Loucy (cell line): ENCODE measurements at regions not wholly inside any gene's neighbourhood (a gene's known extent, or its start where the extent isn't known, plus 50 kb on each side); places are given as distances from the start of the nearest gene placed in this dataset.
"Not testable (repeated sequence)": the region's sequence is repeated elsewhere in the genome, so short reads cannot be mapped to it uniquely, and the experiment has no call there.

Experiments
- CTCF ChIP-seq: fragments of 200-600 bp; sonication (generic); conservative IDR thresholded peaks from 2 replicates; pipeline ENCODE4 v1.5.1; 2014; ENCODE audit warnings: mild to moderate bottlenecking, antibody characterized with exemption, low read length
- EZH2phosphoT487 ChIP-seq: fragments of 200-600 bp; IDR thresholded peaks from 2 replicates; pipeline ENCODE4 v1.6.1; 2018; ENCODE audit warnings: antibody characterized with exemption, mild to moderate bottlenecking, moderate library complexity, borderline replicate concordance

DNA sequence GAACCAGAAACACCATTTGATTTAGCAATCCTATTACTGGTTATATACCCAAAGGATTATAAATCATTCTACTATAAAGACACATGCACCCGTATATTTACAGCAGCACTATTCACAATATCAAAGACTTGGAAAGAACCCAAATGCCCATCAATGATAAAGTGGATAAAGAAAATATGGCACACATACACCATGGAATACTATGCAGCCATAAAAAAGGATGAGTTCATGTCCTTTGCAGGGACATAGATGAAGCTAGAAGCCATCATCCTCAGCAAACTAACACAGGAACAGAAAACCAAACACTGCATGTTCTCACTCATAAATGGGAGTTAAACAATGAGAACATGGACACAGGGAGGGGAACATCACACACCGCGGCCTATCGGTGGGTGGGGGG lies 61.3 kb downstream of the RBMXL2 start:
- TF ChIP-seq CTCF, EZH2phosphoT487: not testable (repeated sequence)
